Fibroblast of peridontal ligament (primary cell): ENCODE measurements at regions not wholly inside any gene's neighbourhood (a gene's known extent, or its start where the extent isn't known, plus 50 kb on each side); places are given as distances from the start of the nearest gene placed in this dataset.

Source experiments
- DNase-seq: peaks from one replicate; pipeline ENCODE4 v3.0.0-alpha.2; 2010; ENCODE audit errors: extremely low read depth

- no peak for DNase-seq
Measured at GRCh38 chr1:97986041-97987005, 65.5 kb upstream of the DPYD start.

- DNase-seq, result no peak
Measured at GRCh38 chr1:97983126-97983525, 62.3 kb upstream of the DPYD start.

- no peak for DNase-seq
Measured at GRCh38 chr1:97980530-97980929, 59.7 kb upstream of the DPYD start.

- no peak for DNase-seq
Measured at GRCh38 chr1:97976801-97977200, 56.0 kb upstream of the DPYD start.
